K562 (cell line): ENCODE measurements at regions not wholly inside any gene's neighbourhood (a gene's known extent, or its start where the extent isn't known, plus 50 kb on each side); places are given as distances from the start of the nearest gene placed in this dataset.

Source experiments
- ATAC-seq: fragments of 200-7000 bp; cut with Tn5 transposase; 3 replicates; pipeline ENCODE4 v1.9.1; 2020; ENCODE audit warnings: moderate library complexity
- BruUV-seq: library from RNA; stranded (reverse); fragments of 400-500 nt; replicated peaks from 2 replicates; lab custom pipeline; 2021; lab: Mats Ljungman, UMichigan
- CTCF ChIA-PET: fragments of 300-600 bp; formaldehyde crosslinking; extraction: SDS; loops from one replicate; lab custom pipeline; 2021; ENCODE audit warnings: low intra/inter-chr PET ratio; lab: Yijun Ruan, JAX
- POLR2A ChIA-PET: fragments of 300-600, 350-650 bp; sonication (Branson Sonifier 250); formaldehyde crosslinking; extraction: SDS; loops from one replicate; lab custom pipeline; 2021; ENCODE audit warnings: antibody characterized with exemption, inconsistent platforms; lab: Yijun Ruan, JAX
- DNase-seq, 4 experiments: peaks; one replicate each; pipeline versions ENCODE4 v3.0.0 to v3.0.0-alpha.2; 2011 to 2018; ENCODE audit warnings: low spot score in 3 of 4, mixed read lengths in 3 of 4; ENCODE audit errors: extremely low read depth in 1 of 4
- FAIRE-seq: peaks from 2 replicates; lab custom pipeline; 2011; peaks lifted over from hg19 to GRCh38; lab: Jason Lieb, UNC
- H2AFZ ChIP-seq: 2 replicates; pipeline ENCODE4 v1.6.0; 2011; ENCODE audit warnings: low read depth, low read length, control low read depth, inconsistent platforms
- H3K27ac ChIP-seq: fragments of 200-600 bp; 3 replicates; pipeline ENCODE4 v1.8.0; 2011; ENCODE audit warnings: low read depth, mild to moderate bottlenecking, control low read depth, inconsistent platforms, low read length, moderate library complexity, mixed read lengths; ENCODE audit errors: extremely low read depth
- H3K27me3 ChIP-seq, 2 experiments: fragments of 300-600 bp in 1 of 2; 2 replicates in 1 of 2; 3 replicates in 1 of 2; pipeline versions ENCODE4 v1.6.0 to v1.8.0; 2011; ENCODE audit warnings: inconsistent platforms in 2 of 2, low read length in 2 of 2, mild to moderate bottlenecking in 1 of 2, mixed read lengths in 1 of 2, moderate library complexity in 1 of 2; ENCODE audit not compliant: control insufficient read depth in 2 of 2, insufficient read depth in 2 of 2
- H3K36me3 ChIP-seq: fragments of 300-600 bp; 3 replicates; pipeline ENCODE4 v1.8.0; 2011; ENCODE audit warnings: mild to moderate bottlenecking, low read length, inconsistent platforms; ENCODE audit not compliant: control insufficient read depth, insufficient read depth
- H3K4me1 ChIP-seq, 2 experiments: fragments of 200-600 bp in 1 of 2; replicated peaks in 1 of 2; 2 replicates in 1 of 2; 3 replicates in 1 of 2; pipeline versions ENCODE4 v1.5.1 to v1.8.0; 2011; ENCODE audit warnings: inconsistent platforms in 2 of 2, low read length in 2 of 2, mild to moderate bottlenecking in 1 of 2, mixed read lengths in 1 of 2, moderate library complexity in 1 of 2; ENCODE audit not compliant: control insufficient read depth in 2 of 2, insufficient read depth in 2 of 2
- H3K4me2 ChIP-seq: 2 replicates; pipeline ENCODE4 v1.6.1; 2011; ENCODE audit warnings: low read length, control low read depth, inconsistent platforms, mixed read lengths; ENCODE audit not compliant: insufficient read depth
- H3K4me3 ChIP-seq: fragments of 200-600 bp; sonication (generic), shearing (Covaris generic); 2 replicates; pipeline ENCODE4 v1.5.1; 2016; ENCODE audit warnings: control low read depth, inconsistent platforms
- H3K79me2 ChIP-seq: fragments of 200-600 bp; 3 replicates; pipeline ENCODE4 v1.8.0; 2011; ENCODE audit warnings: low read length, inconsistent platforms; ENCODE audit not compliant: control insufficient read depth, insufficient read depth
- H3K9ac ChIP-seq, 2 experiments: 2 replicates each; pipeline versions ENCODE4 v1.6.0 to v1.6.1; 2011; ENCODE audit warnings: low read depth in 2 of 2, low read length in 2 of 2, control low read depth in 1 of 2, inconsistent platforms in 1 of 2, mild to moderate bottlenecking in 1 of 2, mixed read lengths in 1 of 2; ENCODE audit not compliant: insufficient read depth in 1 of 2
- H3K9me1 ChIP-seq: one replicate; pipeline ENCODE4 v1.6.0; 2011; ENCODE audit warnings: inconsistent platforms, mild to moderate bottlenecking, low read length, moderate library complexity; ENCODE audit not compliant: control insufficient read depth, insufficient read depth
- H3K9me3 ChIP-seq: replicated peaks from 2 replicates; pipeline ENCODE4 v1.5.1; 2011; ENCODE audit warnings: low read depth, low read length, inconsistent platforms; ENCODE audit not compliant: control insufficient read depth, insufficient read depth
- H4K20me1 ChIP-seq: replicated peaks from 2 replicates; pipeline ENCODE4 v1.6.1; 2011; ENCODE audit warnings: low read length, inconsistent platforms, mixed read lengths; ENCODE audit not compliant: control insufficient read depth, insufficient read depth
- BRD9 ChIP-seq: fragments of 450-650 bp; IDR thresholded peaks from 2 replicates; pipeline ENCODE4 v1.6.1; 2018; ENCODE audit warnings: low read depth; ENCODE audit not compliant: partially characterized antibody
- E2F3 ChIP-seq: fragments of 250-450 bp; sonication (Bioruptor Pico); IDR thresholded peaks from 2 replicates; pipeline ENCODE4 v1.4.0; 2020; ENCODE audit warnings: mild to moderate bottlenecking
- MAFG ChIP-seq: fragments of 450-650 bp; conservative IDR thresholded peaks from 2 replicates; pipeline ENCODE4 v1.6.1; 2016; ENCODE audit warnings: missing genetic modification characterization, missing compliant biosample characterization
- MAZ ChIP-seq, 2 experiments: fragments of 450-650 bp in 1 of 2; sonication (generic) in 1 of 2; formaldehyde crosslinking; IDR thresholded peaks in 1 of 2; conservative IDR thresholded peaks in 1 of 2; 2 replicates each; pipeline versions ENCODE4 v1.4.0 to v1.5.0; 2020; ENCODE audit warnings: mild to moderate bottlenecking in 1 of 2, missing genetic modification reagents in 1 of 2
- POLR2B ChIP-seq: fragments of 450-650 bp; IDR thresholded peaks from 2 replicates; pipeline ENCODE4 v1.6.1; 2018; ENCODE audit warnings: low read depth; ENCODE audit not compliant: partially characterized antibody
- ZNF239 ChIP-seq: fragments of 250-450 bp; sonication (Bioruptor Pico); IDR thresholded peaks from 2 replicates; pipeline ENCODE4 v1.4.0; 2020; ENCODE audit warnings: mild to moderate bottlenecking
- ZNF324 ChIP-seq: fragments of 250-450 bp; sonication (Bioruptor Pico); IDR thresholded peaks from 2 replicates; pipeline ENCODE4 v1.4.0; 2020; ENCODE audit warnings: mild to moderate bottlenecking
- WGBS: fragments of 100-300 bp; shearing (Covaris generic); methylation state at CpG from one replicate; pipeline ENCODE4 v1.1.6; 2016; ENCODE audit warnings: low coverage, mixed read lengths; ENCODE audit not compliant: insufficient coverage; ENCODE audit errors: missing lambda C conversion rate; 5-methylcytosine and 5-hydroxymethylcytosine counted together
- in situ Hi-C: fragments of 300-500 bp; cut with MboI; formaldehyde crosslinking; loops from 4 replicates; pipeline ENCODE4 v1.15.0; 2018; ENCODE audit warnings: inconsistent platforms, mixed read lengths
- intact Hi-C: fragments of 100-400 bp; cut with micrococcal nuclease; formaldehyde crosslinking; loops from 2 replicates; pipeline ENCODE4 v1.14.2; 2022
- TF ChIP-seq, protein P1 (sequence below): fragments of 250-450 bp; sonication (Bioruptor Pico); IDR thresholded peaks from 2 replicates; pipeline ENCODE4 v1.8.0; 2021; ENCODE audit warnings: moderate library complexity, mild to moderate bottlenecking, inconsistent platforms
- TF ChIP-seq, protein P2 (sequence below): fragments of 450-650 bp; IDR thresholded peaks from 2 replicates; pipeline ENCODE4 v1.6.1; 2016; ENCODE audit warnings: antibody characterized with exemption

DNA sequence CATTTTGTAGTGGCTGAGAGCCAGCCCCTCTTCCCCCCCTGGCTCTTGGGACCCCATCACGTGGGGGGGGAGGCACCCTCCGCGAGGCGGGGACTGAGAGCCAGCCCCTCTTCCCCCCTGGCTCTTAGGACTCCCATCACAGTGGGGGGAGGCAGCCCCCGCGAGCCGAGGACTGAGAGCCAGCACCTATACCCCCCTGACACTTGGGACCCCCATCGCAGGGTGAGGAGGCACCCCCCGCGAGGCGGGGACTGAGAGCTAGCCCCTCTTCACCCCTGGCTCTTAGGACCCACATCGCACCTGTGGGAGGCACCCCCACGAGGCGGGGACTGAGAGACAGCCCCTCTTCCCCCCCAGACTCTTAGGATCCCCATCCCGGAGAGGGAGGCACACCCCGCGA lies 2426.5 kb upstream of the PCDH20 start:
- ATAC-seq (no peak), FAIRE-seq (no peak), DNase-seq (no peak)
- H3K27ac ChIP-seq = no peak overlapping the region
- TF ChIP-seq ZNF324 (CRISPR knock-in tag) (no peak), ZNF239 (CRISPR knock-in tag) (no peak), BRD9 (no peak), MAZ (CRISPR knock-in tag; conservative IDR thresholded peaks at IDR 0.05 in 1 of 2, IDR thresholded peaks at IDR 0.05 in 1 of 2) (no peak), E2F3 (CRISPR knock-in tag) (no peak), MAFG (tag) (no peak), POLR2B (no peak)
- TF ChIP-seq, protein P1, sequence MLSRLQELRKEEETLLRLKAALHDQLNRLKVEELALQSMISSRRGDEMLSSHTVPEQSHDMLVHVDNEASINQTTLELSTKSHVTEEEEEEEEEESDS (CRISPR knock-in tag) = no peak
- TF ChIP-seq, protein P2, sequence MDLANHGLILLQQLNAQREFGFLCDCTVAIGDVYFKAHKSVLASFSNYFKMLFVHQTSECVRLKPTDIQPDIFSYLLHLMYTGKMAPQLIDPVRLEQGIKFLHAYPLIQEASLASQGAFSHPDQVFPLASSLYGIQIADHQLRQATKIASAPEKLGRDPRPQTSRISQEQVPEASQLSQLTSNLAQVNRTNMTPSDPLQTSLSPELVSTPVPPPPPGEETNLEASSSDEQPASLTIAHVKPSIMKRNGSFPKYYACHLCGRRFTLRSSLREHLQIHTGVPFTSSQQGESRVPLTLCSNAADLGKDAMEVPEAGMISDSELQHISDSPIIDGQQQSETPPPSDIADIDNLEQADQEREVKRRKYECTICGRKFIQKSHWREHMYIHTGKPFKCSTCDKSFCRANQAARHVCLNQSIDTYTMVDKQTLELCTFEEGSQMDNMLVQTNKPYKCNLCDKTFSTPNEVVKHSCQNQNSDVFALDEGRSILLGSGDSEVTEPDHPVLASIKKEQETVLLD = no peak
- in situ Hi-C loops = no loop called here
- no peak overlapping the region for H2AFZ ChIP-seq
- H3K9me3 ChIP-seq = no peaks in the 10 kb centered on the region
- H3K4me1 ChIP-seq = no peaks in the 10 kb centered on the region; a peak in 1 of 5 replicates
- no TSS peak for BruUV-seq
- H3K4me2 ChIP-seq = no peak overlapping the region
- WGBS = no CpG with 5 or more reads among the region's 17 CpGs
- no peak overlapping the region for H3K4me3 ChIP-seq
- no peaks in the 10 kb centered on the region for H3K9me1 ChIP-seq
- H3K9ac ChIP-seq = no peak overlapping the region
- no peaks in the 10 kb centered on the region for H3K27me3 ChIP-seq
- no peaks in the 10 kb centered on the region for H4K20me1 ChIP-seq
- ChIA-PET CTCF (no interaction called here), POLR2A (no interaction called here)
- no peaks in the 10 kb centered on the region for H3K36me3 ChIP-seq
- no peaks in the 10 kb centered on the region for H3K79me2 ChIP-seq
- intact Hi-C loops = no loop called here
